MM.1S (cell line): ENCODE measurements at regions not wholly inside any gene's neighbourhood (a gene's known extent, or its start where the extent isn't known, plus 50 kb on each side); places are given as distances from the start of the nearest gene placed in this dataset.

ENCODE experiments used
- DNase-seq: peaks from one replicate; pipeline ENCODE4 v3.0.0-alpha.2; 2015
- H2AFZ ChIP-seq: fragments of 300-600 bp; sonication (generic); 2 replicates; pipeline ENCODE4 v1.6.0; 2016; ENCODE audit warnings: antibody characterized with exemption, low read length
- H3F3A ChIP-seq: fragments of 300-600 bp; sonication (generic); 2 replicates; pipeline ENCODE4 v1.6.1; 2016; ENCODE audit warnings: mild to moderate bottlenecking, antibody characterized with exemption, low read length, moderate library complexity, mixed read lengths; ENCODE audit not compliant: insufficient read depth
- H3K27ac ChIP-seq: fragments of 300-600 bp; sonication (generic); 2 replicates; pipeline ENCODE4 v1.5.1; 2016; ENCODE audit warnings: mild to moderate bottlenecking, low read length
- H3K27me3 ChIP-seq: fragments of 300-600 bp; sonication (generic); replicated peaks from 2 replicates; pipeline ENCODE4 v1.6.0; 2016; ENCODE audit warnings: low read length; ENCODE audit not compliant: insufficient read depth
- H3K36me3 ChIP-seq: fragments of 300-600 bp; sonication (generic); replicated peaks from 2 replicates; pipeline ENCODE4 v1.6.1; 2016; ENCODE audit warnings: mild to moderate bottlenecking, low read length, mixed read lengths; ENCODE audit not compliant: insufficient read depth
- H3K4me1 ChIP-seq: fragments of 300-600 bp; sonication (generic); 2 replicates; pipeline ENCODE4 v1.6.1; 2016; ENCODE audit warnings: low read length, mixed read lengths
- H3K4me2 ChIP-seq: fragments of 300-600 bp; sonication (generic); 2 replicates; pipeline ENCODE4 v1.6.0; 2016; ENCODE audit warnings: low read depth, low read length
- H3K4me3 ChIP-seq: fragments of 300-600 bp; sonication (generic); 2 replicates; pipeline ENCODE4 v1.5.1; 2016; ENCODE audit warnings: low read length, mixed read lengths
- H3K79me2 ChIP-seq: fragments of 300-600 bp; sonication (generic); 2 replicates; pipeline ENCODE4 v1.6.1; 2016; ENCODE audit warnings: mixed run types, low read length, mixed read lengths
- H3K9ac ChIP-seq: fragments of 300-600 bp; sonication (generic); 2 replicates; pipeline ENCODE4 v1.6.1; 2016; ENCODE audit warnings: low read length, mixed read lengths
- H3K9me2 ChIP-seq: fragments of 300-600 bp; sonication (generic); replicated peaks from 2 replicates; pipeline ENCODE4 v1.6.1; 2016; ENCODE audit warnings: mild to moderate bottlenecking, low read length, mixed read lengths; ENCODE audit not compliant: insufficient read depth
- H3K9me3 ChIP-seq: fragments of 300-600 bp; sonication (generic); replicated peaks from 2 replicates; pipeline ENCODE4 v1.6.1; 2016; ENCODE audit warnings: mild to moderate bottlenecking, low read length, mixed read lengths; ENCODE audit not compliant: insufficient read depth
- H4K20me1 ChIP-seq: fragments of 300-600 bp; sonication (generic); 2 replicates; pipeline ENCODE4 v1.6.1; 2016; ENCODE audit warnings: mild to moderate bottlenecking, low read length, moderate library complexity, mixed read lengths; ENCODE audit not compliant: insufficient read depth
- CTCF ChIP-seq: fragments of 300-600 bp; sonication (generic); IDR thresholded peaks from 2 replicates; pipeline ENCODE4 v1.5.1; 2016; ENCODE audit warnings: antibody characterized with exemption, low read length, mixed read lengths
- EZH2 ChIP-seq: fragments of 300-600 bp; sonication (generic); optimal IDR thresholded peaks from 2 replicates; pipeline ENCODE3; 2017; ENCODE audit warnings: low read depth, mild to moderate bottlenecking, antibody characterized with exemption, low read length, mixed read lengths
- EZH2phosphoT487 ChIP-seq: fragments of 300-600 bp; sonication (generic); IDR thresholded peaks from 2 replicates; pipeline ENCODE4 v1.6.1; 2018; ENCODE audit warnings: antibody characterized with exemption, low read length

GRCh38 chr9:87300915-87301314 is 196.8 kb upstream of the DAPK1 start:
- H2AFZ ChIP-seq = no peak overlapping the region
- H3K4me2 ChIP-seq = no peak overlapping the region
- H3K4me1 ChIP-seq = no peaks in the 10 kb centered on the region
- H3K36me3 ChIP-seq = no peaks in the 10 kb centered on the region
- H3K27me3 ChIP-seq = no peaks in the 10 kb centered on the region
- no peak for TF ChIP-seq EZH2
- TF ChIP-seq CTCF = no peak
- TF ChIP-seq EZH2phosphoT487 = no peak
- no peak overlapping the region for H3K9ac ChIP-seq
- no peaks in the 10 kb centered on the region for H3K9me3 ChIP-seq
- no peak for DNase-seq
- no peak overlapping the region for H3K27ac ChIP-seq
- H4K20me1 ChIP-seq = no peaks in the 10 kb centered on the region
- H3K9me2 ChIP-seq = no peaks in the 10 kb centered on the region
- H3K4me3 ChIP-seq = no peak overlapping the region
- H3F3A ChIP-seq = no peaks in the 10 kb centered on the region
- no peaks in the 10 kb centered on the region for H3K79me2 ChIP-seq

- H3K27ac ChIP-seq = no peak overlapping the region
- no peak for DNase-seq
- H3K79me2 ChIP-seq = no peaks in the 10 kb centered on the region
- no peak overlapping the region for H2AFZ ChIP-seq
- no peak overlapping the region for H3K4me2 ChIP-seq
- no peaks in the 10 kb centered on the region for H3K4me1 ChIP-seq
- H3K9me2 ChIP-seq = no peaks in the 10 kb centered on the region
- no peak overlapping the region for H3K4me3 ChIP-seq
- H3K36me3 ChIP-seq = no peaks in the 10 kb centered on the region
- no peak overlapping the region for H3K9ac ChIP-seq
- H3F3A ChIP-seq = no peaks in the 10 kb centered on the region
- H4K20me1 ChIP-seq = no peaks in the 10 kb centered on the region
- TF ChIP-seq EZH2phosphoT487 = no peak
- no peak for TF ChIP-seq EZH2
- H3K9me3 ChIP-seq = no peaks in the 10 kb centered on the region
- no peaks in the 10 kb centered on the region for H3K27me3 ChIP-seq
Observed at GRCh38 chr9:87301371-87301770, 196.3 kb upstream of the DAPK1 start.

- Histone ChIP-seq H3K4me1 (no peaks in the 10 kb centered on the region), H3K27ac (no peak overlapping the region), H3F3A (no peaks in the 10 kb centered on the region), H3K27me3 (no peaks in the 10 kb centered on the region), H3K36me3 (no peaks in the 10 kb centered on the region), H3K79me2 (no peaks in the 10 kb centered on the region), H3K9me2 (no peaks in the 10 kb centered on the region), H3K9me3 (no peaks in the 10 kb centered on the region), H3K9ac (no peak overlapping the region), H3K4me3 (no peak overlapping the region), H2AFZ (no peak overlapping the region), H3K4me2 (no peak overlapping the region), H4K20me1 (no peaks in the 10 kb centered on the region)
- no peak for DNase-seq
- TF ChIP-seq CTCF (no peak), EZH2 (no peak), EZH2phosphoT487 (no peak)
Observed at GRCh38 chr9:87305151-87305550, 192.5 kb upstream of the DAPK1 start.

- H4K20me1 ChIP-seq = no peaks in the 10 kb centered on the region
- no peaks in the 10 kb centered on the region for H3K27me3 ChIP-seq
- H3K79me2 ChIP-seq = no peaks in the 10 kb centered on the region
- H3K36me3 ChIP-seq = no peaks in the 10 kb centered on the region
- no peak overlapping the region for H3K4me3 ChIP-seq
- H2AFZ ChIP-seq = no peak overlapping the region
- H3K4me1 ChIP-seq = no peaks in the 10 kb centered on the region
- no peaks in the 10 kb centered on the region for H3K9me2 ChIP-seq
- H3F3A ChIP-seq = no peaks in the 10 kb centered on the region
- TF ChIP-seq EZH2phosphoT487 (no peak), CTCF (no peak), EZH2 (no peak)
- no peaks in the 10 kb centered on the region for H3K9me3 ChIP-seq
- DNase-seq = no peak
- H3K27ac ChIP-seq = no peak overlapping the region
- H3K9ac ChIP-seq = no peak overlapping the region
- no peak overlapping the region for H3K4me2 ChIP-seq
Observed at GRCh38 chr9:87306006-87306405, 191.7 kb upstream of the DAPK1 start.
